B cell (primary cell): ENCODE measurements at regions not wholly inside any gene's neighbourhood (a gene's known extent, or its start where the extent isn't known, plus 50 kb on each side); places are given as distances from the start of the nearest gene placed in this dataset.

Experiments used
- ATAC-seq: fragments of 200-7000 bp; cut with Tn5 transposase; one replicate; pipeline ENCODE4 v1.10.0; 2021; ENCODE audit warnings: low read depth, mild to moderate bottlenecking, moderate number of reproducible peaks, moderate library complexity
- CTCF ChIA-PET: fragments of 350-600 bp; sonication (Branson Sonifier 250); formaldehyde crosslinking; loops from one replicate; lab custom pipeline; 2021; ENCODE audit warnings: antibody characterized with exemption, inconsistent platforms; lab: Charles Lee
- POLR2A ChIA-PET: fragments of 350-600 bp; sonication (Branson Sonifier 250); formaldehyde crosslinking; loops from one replicate; lab custom pipeline; 2021; ENCODE audit warnings: antibody characterized with exemption; lab: Charles Lee
- DNase-seq: peaks from one replicate; pipeline ENCODE4 v3.0.0; 2013
- H2AFZ ChIP-seq: 2 replicates; pipeline ENCODE4 v1.6.1; 2012; ENCODE audit warnings: mild to moderate bottlenecking, low read depth, low read length; ENCODE audit not compliant: insufficient read depth, poor library complexity, severe bottlenecking
- H3K27ac ChIP-seq, 2 donors: 1 replicate in 1 of 2; 2 replicates in 1 of 2; pipeline ENCODE4 v1.5.1; 2012 to 2013; ENCODE audit warnings: low read length in 2 of 2, mild to moderate bottlenecking in 2 of 2, moderate library complexity in 1 of 2
- H3K27me3 ChIP-seq, 4 experiments: fragments of 200-600 bp in 1 of 4; sonication (generic) in 1 of 4; replicated peaks in 1 of 4; 1 replicate in 2 of 4; 2 replicates in 2 of 4; pipeline versions ENCODE4 v1.6.1 to v1.7.0; 2013 to 2016; ENCODE audit warnings: low read length in 3 of 4, mild to moderate bottlenecking in 2 of 4, mixed read lengths in 1 of 4, moderate library complexity in 1 of 4; ENCODE audit not compliant: insufficient read depth in 4 of 4, control insufficient read depth in 3 of 4; ENCODE audit errors: control extremely low read depth in 1 of 4
- H3K36me3 ChIP-seq, 2 experiments: replicated peaks in 1 of 2; 1 replicate in 1 of 2; 2 replicates in 1 of 2; pipeline versions ENCODE4 v1.6.1 to v1.7.1; 2013; ENCODE audit warnings: low read length in 1 of 2; ENCODE audit not compliant: insufficient read depth in 2 of 2, control insufficient read depth in 1 of 2; ENCODE audit errors: control extremely low read depth in 1 of 2, extremely low read depth in 1 of 2
- H3K4me1 ChIP-seq, 2 donors: fragments of 200-600 bp in 1 of 2; sonication (generic) in 1 of 2; 1 replicate in 1 of 2; 2 replicates in 1 of 2; pipeline versions ENCODE4 v1.5.1 to v1.6.1; 2013 to 2017; ENCODE audit warnings: low read length in 2 of 2; ENCODE audit not compliant: control insufficient read depth in 2 of 2, insufficient read depth in 2 of 2
- H3K4me2 ChIP-seq: replicated peaks from 2 replicates; pipeline ENCODE3; 2012; ENCODE audit warnings: mild to moderate bottlenecking, low read depth, low read length; ENCODE audit not compliant: poor library complexity, severe bottlenecking
- H3K4me3 ChIP-seq, 5 experiments: fragments of 200-600 bp in 1 of 5; sonication (generic) in 1 of 5; 1 replicate in 3 of 5; 2 replicates in 2 of 5; pipeline versions ENCODE4 v1.5.1 to v1.7.0; 2011 to 2016; ENCODE audit warnings: low read length in 4 of 5, mild to moderate bottlenecking in 4 of 5, low read depth in 2 of 5, control low read depth in 1 of 5, moderate library complexity in 1 of 5; ENCODE audit not compliant: insufficient read depth in 1 of 5; ENCODE audit errors: control extremely low read depth in 1 of 5, extremely low read depth in 1 of 5
- H3K79me2 ChIP-seq: fragments of 200-600 bp; sonication (generic); one replicate; pipeline ENCODE4 v1.6.0; 2016; ENCODE audit warnings: low read length; ENCODE audit not compliant: control insufficient read depth, insufficient read depth
- H3K9ac ChIP-seq: fragments of 200-600 bp; sonication (generic); 2 replicates; pipeline ENCODE4 v1.6.1; 2017; ENCODE audit warnings: mild to moderate bottlenecking, low read length, moderate library complexity
- H3K9me3 ChIP-seq, 3 donors: one replicate each; pipeline versions ENCODE4 v1.6.1 to v1.7.1; 2013; ENCODE audit warnings: low read length in 2 of 3; ENCODE audit not compliant: control insufficient read depth in 2 of 3, insufficient read depth in 1 of 3; ENCODE audit errors: control extremely low read depth in 1 of 3
- H4K20me1 ChIP-seq: 2 replicates; pipeline ENCODE4 v1.6.0; 2012; ENCODE audit warnings: mild to moderate bottlenecking, low read length; ENCODE audit not compliant: insufficient read depth, control insufficient read depth, poor library complexity, severe bottlenecking
- H3K27ac Mint-ChIP-seq: one replicate; pipeline ENCODE4 v1.8.0; 2021; ENCODE audit warnings: mixed read lengths
- H3K27me3 Mint-ChIP-seq: one replicate; pipeline ENCODE4 v1.8.0; 2021; ENCODE audit warnings: mixed read lengths
- H3K4me1 Mint-ChIP-seq: one replicate; pipeline ENCODE4 v1.8.0; 2021; ENCODE audit warnings: mixed read lengths
- H3K4me3 Mint-ChIP-seq: one replicate; pipeline ENCODE4 v1.8.0; 2021; ENCODE audit warnings: mixed read lengths
- H3K9me3 Mint-ChIP-seq: one replicate; pipeline ENCODE4 v1.8.0; 2022; ENCODE audit warnings: mixed read lengths; ENCODE audit not compliant: insufficient read depth
- CTCF ChIP-seq: fragments of 200-600 bp; IDR thresholded peaks from one replicate; pipeline ENCODE4 v1.8.0; 2022; ENCODE audit warnings: antibody characterized with exemption, mild to moderate bottlenecking
- EZH2 ChIP-seq: IDR thresholded peaks from 2 replicates; pipeline ENCODE4 v1.6.1; 2012; ENCODE audit warnings: borderline replicate concordance, low read depth, mild to moderate bottlenecking, moderate library complexity, low read length; ENCODE audit not compliant: insufficient read depth, poor library complexity, severe bottlenecking
- WGBS: methylation state at CpG from one replicate; pipeline ENCODE4 v1.1.5; 2013; ENCODE audit warnings: missing lambda C conversion rate; ENCODE audit not compliant: insufficient coverage; 5-methylcytosine and 5-hydroxymethylcytosine counted together
- intact Hi-C: fragments of 100-400 bp; cut with micrococcal nuclease; formaldehyde crosslinking; loops from one replicate; pipeline ENCODE4 v1.10.0; 2022

GRCh38 chr6:1110164-1110563 lies 201.7 kb upstream of the FOXQ1 start:
- peaks cover 0 to 5% (median 0%) of the 10 kb centered on the region in 4 experiments for H3K27me3 ChIP-seq
- Mint-ChIP-seq H3K9me3 (peaks cover 6% of the 10 kb centered on the region), H3K27ac (no peak overlapping the region), H3K4me3 (no peak overlapping the region), H3K27me3 (peaks cover 14% of the 10 kb centered on the region), H3K4me1 (no peaks in the 10 kb centered on the region)
- WGBS: 88% methylated on average over 2 of the region's 2 CpGs
- no peaks in the 10 kb centered on the region for H3K4me1 ChIP-seq
- H3K4me3 ChIP-seq: no peak overlapping the region
- H3K9ac ChIP-seq: no peak overlapping the region
- intact Hi-C loops: no loop called here
- CTCF ChIA-PET: no interaction called here
- no peaks in the 10 kb centered on the region for H3K36me3 ChIP-seq
- H4K20me1 ChIP-seq: no peaks in the 10 kb centered on the region
- no peak overlapping the region for H3K4me2 ChIP-seq
- H3K27ac ChIP-seq: no peak overlapping the region
- DNase-seq: no peak
- no peak for ATAC-seq
- no peak overlapping the region for H2AFZ ChIP-seq
- no peaks in the 10 kb centered on the region for H3K79me2 ChIP-seq
- peaks cover 0 to 6% (median 0%) of the 10 kb centered on the region in 3 donors for H3K9me3 ChIP-seq
- TF ChIP-seq EZH2 (no peak), CTCF (no peak)
- POLR2A ChIA-PET: no interaction called here

GRCh38 chr6:1109134-1109533 lies 202.8 kb upstream of the FOXQ1 start:
- H3K36me3 ChIP-seq: no peaks in the 10 kb centered on the region
- ATAC-seq (no peak), DNase-seq (no peak)
- H3K4me2 ChIP-seq: no peak overlapping the region
- no peaks in the 10 kb centered on the region for H3K79me2 ChIP-seq
- no peak overlapping the region for H3K9ac ChIP-seq
- intact Hi-C loops: no loop called here
- CTCF ChIA-PET: no interaction called here
- TF ChIP-seq EZH2 (no peak), CTCF (no peak)
- Mint-ChIP-seq H3K27ac (no peak overlapping the region), H3K4me1 (no peaks in the 10 kb centered on the region), H3K9me3 (peaks cover 6% of the 10 kb centered on the region), H3K27me3 (peaks cover 10% of the 10 kb centered on the region), H3K4me3 (no peak overlapping the region)
- H2AFZ ChIP-seq: no peak overlapping the region
- WGBS: 50% methylated on average over 2 of the region's 2 CpGs
- H3K4me1 ChIP-seq: no peaks in the 10 kb centered on the region
- H3K27me3 ChIP-seq: peaks cover 0 to 5% (median 0%) of the 10 kb centered on the region in 4 experiments
- no peaks in the 10 kb centered on the region for H4K20me1 ChIP-seq
- H3K4me3 ChIP-seq: no peak overlapping the region
- H3K9me3 ChIP-seq: peaks cover 0 to 6% (median 0%) of the 10 kb centered on the region in 3 donors
- POLR2A ChIA-PET: no interaction called here
- no peak overlapping the region for H3K27ac ChIP-seq
